Tibial nerve (tissue), 4 donors: ENCODE measurements at regions not wholly inside any gene's neighbourhood (a gene's known extent, or its start where the extent isn't known, plus 50 kb on each side); places are given as distances from the start of the nearest gene placed in this dataset.

Source experiments
- DNase-seq, 2 donors: peaks; one replicate each; pipeline ENCODE4 v3.0.0-alpha.2; 2019; ENCODE audit warnings: low spot score in 2 of 2
- H3K27ac ChIP-seq, 4 donors: fragments of 200-600 bp; sonication (generic) in 3 of 4; one replicate each; pipeline ENCODE4 v1.5.1; 2017 to 2019; ENCODE audit warnings: mild to moderate bottlenecking in 1 of 4
- H3K27me3 ChIP-seq, 2 donors: fragments of 200-600 bp; sonication (generic) in 1 of 2; one replicate each; pipeline versions ENCODE4 v1.5.1 to v1.6.0; 2017 to 2019
- H3K36me3 ChIP-seq, 3 donors: fragments of 200-600 bp; sonication (generic); one replicate each; pipeline ENCODE4 v1.5.1; 2018 to 2019
- H3K4me1 ChIP-seq, 4 donors: fragments of 200-600 bp; sonication (generic) in 3 of 4; one replicate each; pipeline ENCODE4 v1.5.1; 2017 to 2019
- H3K4me3 ChIP-seq, 4 donors: fragments of 200-600 bp; sonication (generic) in 3 of 4; one replicate each; pipeline ENCODE4 v1.5.1; 2017 to 2019; ENCODE audit warnings: mild to moderate bottlenecking in 1 of 4, moderate library complexity in 1 of 4
- H3K9me3 ChIP-seq, 4 donors: fragments of 200-600 bp; sonication (generic) in 3 of 4; one replicate each; pipeline ENCODE4 v1.5.1; 2017 to 2019
- CTCF ChIP-seq, 5 experiments: fragments of 200-600 bp in 3 of 5; fragments of 450-650 bp in 2 of 5; sonication (generic) in 3 of 5; IDR thresholded peaks; one replicate each; pipeline ENCODE4 v1.5.1; 2016 to 2019; ENCODE audit warnings: antibody characterized with exemption in 5 of 5, mild to moderate bottlenecking in 3 of 5, moderate library complexity in 2 of 5
- EP300 ChIP-seq, 2 donors: sonication (generic); formaldehyde crosslinking; IDR thresholded peaks; one replicate each; pipeline ENCODE4 v1.6.1; 2017; ENCODE audit warnings: antibody characterized with exemption in 2 of 2, mild to moderate bottlenecking in 1 of 2
- POLR2A ChIP-seq, 2 donors: fragments of 450-650 bp; IDR thresholded peaks; one replicate each; pipeline ENCODE4 v1.6.1; 2017; ENCODE audit warnings: antibody characterized with exemption in 2 of 2, mild to moderate bottlenecking in 2 of 2, moderate library complexity in 2 of 2
- WGBS, 2 donors: methylation state at CpG; one replicate each; pipeline ENCODE4 v1.1.5; 2018; 5-methylcytosine and 5-hydroxymethylcytosine counted together

GRCh38 chr12:86608638-86609037, 352.4 kb upstream of the MGAT4C start:
- no peak overlapping the region for H3K4me3 ChIP-seq
- TF ChIP-seq POLR2A (IDR thresholded peaks at IDR 0.05), result no peak
- no peak for TF ChIP-seq CTCF (IDR thresholded peaks at IDR 0.05)
- TF ChIP-seq EP300 (IDR thresholded peaks at IDR 0.05), result no peak
- H3K27me3 ChIP-seq, result no peaks in the 10 kb centered on the region
- H3K27ac ChIP-seq, result no peak overlapping the region
- no peaks in the 10 kb centered on the region for H3K36me3 ChIP-seq
- no peaks in the 10 kb centered on the region for H3K4me1 ChIP-seq
- no peak for DNase-seq
- no peaks in the 10 kb centered on the region for H3K9me3 ChIP-seq

GRCh38 chr12:86601550-86602308, 345.5 kb upstream of the MGAT4C start:
- TF ChIP-seq EP300 (IDR thresholded peaks at IDR 0.05) (no peak), CTCF (IDR thresholded peaks at IDR 0.05) (no peak), POLR2A (IDR thresholded peaks at IDR 0.05) (no peak)

GRCh38 chr12:86600664-86601231, 344.6 kb upstream of the MGAT4C start:
- H3K4me3 ChIP-seq, result no peak overlapping the region
- no peaks in the 10 kb centered on the region for H3K27me3 ChIP-seq
- no peak overlapping the region for H3K27ac ChIP-seq
- H3K4me1 ChIP-seq, result no peaks in the 10 kb centered on the region
- no peaks in the 10 kb centered on the region for H3K36me3 ChIP-seq
- TF ChIP-seq POLR2A (IDR thresholded peaks at IDR 0.05) (no peak), EP300 (IDR thresholded peaks at IDR 0.05) (no peak), CTCF (IDR thresholded peaks at IDR 0.05) (no peak)
- no peak for DNase-seq
- peaks cover 0 to 4% (median 0%) of the 10 kb centered on the region in 4 donors for H3K9me3 ChIP-seq
- WGBS, 2 donors, result 97 to 98% methylated on average over 20 to 23 of the region's 24 CpGs

More at GRCh38 chr12:86601550-86602308, 345.5 kb upstream of the MGAT4C start:
- WGBS, 2 donors, result 95 to 97% methylated on average over 27 of the region's 27 CpGs
- Histone ChIP-seq H3K36me3 (no peaks in the 10 kb centered on the region), H3K9me3 (peaks cover 0 to 4% (median 0%) of the 10 kb centered on the region in 4 donors), H3K27ac (no peak overlapping the region), H3K27me3 (no peaks in the 10 kb centered on the region), H3K4me1 (no peaks in the 10 kb centered on the region), H3K4me3 (no peak overlapping the region)
- no peak for DNase-seq

- DNase-seq, result no peak
- no peak overlapping the region for H3K27ac ChIP-seq
- no peaks in the 10 kb centered on the region for H3K27me3 ChIP-seq
- H3K4me3 ChIP-seq, result no peak overlapping the region
- no peaks in the 10 kb centered on the region for H3K36me3 ChIP-seq
- H3K4me1 ChIP-seq, result no peaks in the 10 kb centered on the region
- TF ChIP-seq POLR2A (IDR thresholded peaks at IDR 0.05), result no peak
- no peak for TF ChIP-seq CTCF (IDR thresholded peaks at IDR 0.05)
- TF ChIP-seq EP300 (IDR thresholded peaks at IDR 0.05), result no peak
- peaks cover 0 to 4% (median 0%) of the 10 kb centered on the region in 4 donors for H3K9me3 ChIP-seq
Measured at GRCh38 chr12:86597431-86597830, 341.2 kb upstream of the MGAT4C start.

GRCh38 chr12:86590296-86590695, 334.1 kb upstream of the MGAT4C start:
- Histone ChIP-seq H3K4me1 (no peaks in the 10 kb centered on the region), H3K27me3 (no peaks in the 10 kb centered on the region), H3K9me3 (no peaks in the 10 kb centered on the region), H3K27ac (no peak overlapping the region), H3K4me3 (no peak overlapping the region), H3K36me3 (no peaks in the 10 kb centered on the region)
- TF ChIP-seq POLR2A (IDR thresholded peaks at IDR 0.05) (no peak), EP300 (IDR thresholded peaks at IDR 0.05) (no peak), CTCF (IDR thresholded peaks at IDR 0.05) (no peak)
- DNase-seq, result no peak
